Adrenal gland (tissue), 9 donors: ENCODE measurements at regions not wholly inside any gene's neighbourhood (a gene's known extent, or its start where the extent isn't known, plus 50 kb on each side); places are given as distances from the start of the nearest gene placed in this dataset.
"Not testable (repeated sequence)": the region's sequence is repeated elsewhere in the genome, so short reads cannot be mapped to it uniquely, and the experiment has no call there.

Experiments
- DNase-seq, 7 donors: peaks; one replicate each; pipeline ENCODE4 v3.0.0-alpha.2; 2019 to 2020
- H3K27ac ChIP-seq, 5 donors: fragments of 200-600 bp; sonication (generic) in 4 of 5; 1 replicate in 3 of 5; 2 replicates in 2 of 5; pipeline versions ENCODE4 v1.5.1 to v1.8.0; 2016 to 2020; ENCODE audit warnings: mild to moderate bottlenecking in 1 of 5
- H3K27me3 ChIP-seq: fragments of 200-600 bp; 2 replicates; pipeline ENCODE4 v1.8.0; 2021
- H3K36me3 ChIP-seq, 2 donors: fragments of 200-600 bp; replicated peaks in 1 of 2; 1 replicate in 1 of 2; 2 replicates in 1 of 2; pipeline versions ENCODE4 v1.5.1 to v1.8.0; 2018 to 2022
- H3K4me1 ChIP-seq, 2 donors: fragments of 200-600 bp; replicated peaks in 1 of 2; 1 replicate in 1 of 2; 2 replicates in 1 of 2; pipeline versions ENCODE4 v1.5.1 to v1.8.0; 2018 to 2021
- H3K4me3 ChIP-seq, 4 donors: fragments of 200-600 bp; sonication (generic) in 3 of 4; one replicate each; pipeline ENCODE4 v1.5.1; 2016 to 2018
- H3K9me3 ChIP-seq, 3 donors: fragments of 200-600 bp; sonication (generic) in 1 of 3; replicated peaks in 1 of 3; 1 replicate in 2 of 3; 2 replicates in 1 of 3; pipeline versions ENCODE4 v1.5.1 to v1.8.0; 2016 to 2021
- POLR2A ChIP-seq, 2 donors: fragments of 450-650 bp; IDR thresholded peaks; one replicate each; pipeline ENCODE4 v1.6.1; 2017; ENCODE audit warnings: antibody characterized with exemption in 2 of 2, mild to moderate bottlenecking in 2 of 2, moderate library complexity in 1 of 2
- WGBS, 4 donors: extraction: QIAGEN DNeasy Blood & Tissue Kit in 2 of 4; methylation state at CpG; one replicate each; pipeline versions ENCODE4 v1.1.5 to v1.1.7; 2013 to 2017; 5-methylcytosine and 5-hydroxymethylcytosine counted together
- intact Hi-C, 2 donors: fragments of 100-400 bp; cut with DNase I; formaldehyde crosslinking; loops; one replicate each; pipeline versions ENCODE4 v1.14.1 to v1.15.0; 2022 to 2023
- TF ChIP-seq, protein P1 (sequence below), 6 experiments: fragments of 450-650 bp in 4 of 6; fragments of 200-600 bp in 2 of 6; sonication (generic) in 1 of 6; IDR thresholded peaks; 1 replicate in 5 of 6; 2 replicates in 1 of 6; pipeline versions ENCODE4 v1.5.1 to v1.8.0; 2016 to 2021; ENCODE audit warnings: antibody characterized with exemption in 6 of 6, mild to moderate bottlenecking in 2 of 6, moderate library complexity in 1 of 6
- donor health status: healthy with polysubstance abuse.
- donor health status: Bipolar disorder and iron deficiency.
- donor health status: DM: yes; HTN: yes; CAD: no.
- donor health status: DM: no; HTN: no; CAD: no.
- donor health status: DM: no; HTN: no; CAD: no.

- H3K4me3 ChIP-seq, result no peak overlapping the region
- 65 to 70% (median 68%) methylated on average over 6 of the region's 6 CpGs for WGBS, 4 donors
- no peak for DNase-seq
- H3K9me3 ChIP-seq, result no peaks in the 10 kb centered on the region
- H3K4me1 ChIP-seq, result peaks cover 0 to 8% of the 10 kb centered on the region in 2 donors
- TF ChIP-seq, protein P1, sequence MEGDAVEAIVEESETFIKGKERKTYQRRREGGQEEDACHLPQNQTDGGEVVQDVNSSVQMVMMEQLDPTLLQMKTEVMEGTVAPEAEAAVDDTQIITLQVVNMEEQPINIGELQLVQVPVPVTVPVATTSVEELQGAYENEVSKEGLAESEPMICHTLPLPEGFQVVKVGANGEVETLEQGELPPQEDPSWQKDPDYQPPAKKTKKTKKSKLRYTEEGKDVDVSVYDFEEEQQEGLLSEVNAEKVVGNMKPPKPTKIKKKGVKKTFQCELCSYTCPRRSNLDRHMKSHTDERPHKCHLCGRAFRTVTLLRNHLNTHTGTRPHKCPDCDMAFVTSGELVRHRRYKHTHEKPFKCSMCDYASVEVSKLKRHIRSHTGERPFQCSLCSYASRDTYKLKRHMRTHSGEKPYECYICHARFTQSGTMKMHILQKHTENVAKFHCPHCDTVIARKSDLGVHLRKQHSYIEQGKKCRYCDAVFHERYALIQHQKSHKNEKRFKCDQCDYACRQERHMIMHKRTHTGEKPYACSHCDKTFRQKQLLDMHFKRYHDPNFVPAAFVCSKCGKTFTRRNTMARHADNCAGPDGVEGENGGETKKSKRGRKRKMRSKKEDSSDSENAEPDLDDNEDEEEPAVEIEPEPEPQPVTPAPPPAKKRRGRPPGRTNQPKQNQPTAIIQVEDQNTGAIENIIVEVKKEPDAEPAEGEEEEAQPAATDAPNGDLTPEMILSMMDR (IDR thresholded peaks at IDR 0.05), result no peak
- TF ChIP-seq POLR2A (IDR thresholded peaks at IDR 0.05), result no peak
- intact Hi-C loops, result no loop called here
- no peaks in the 10 kb centered on the region for H3K36me3 ChIP-seq
- no peaks in the 10 kb centered on the region for H3K27me3 ChIP-seq
- no peak overlapping the region for H3K27ac ChIP-seq
Measured at GRCh38 chr10:30160271-30160982, 101.0 kb upstream of the JCAD start.

DNA sequence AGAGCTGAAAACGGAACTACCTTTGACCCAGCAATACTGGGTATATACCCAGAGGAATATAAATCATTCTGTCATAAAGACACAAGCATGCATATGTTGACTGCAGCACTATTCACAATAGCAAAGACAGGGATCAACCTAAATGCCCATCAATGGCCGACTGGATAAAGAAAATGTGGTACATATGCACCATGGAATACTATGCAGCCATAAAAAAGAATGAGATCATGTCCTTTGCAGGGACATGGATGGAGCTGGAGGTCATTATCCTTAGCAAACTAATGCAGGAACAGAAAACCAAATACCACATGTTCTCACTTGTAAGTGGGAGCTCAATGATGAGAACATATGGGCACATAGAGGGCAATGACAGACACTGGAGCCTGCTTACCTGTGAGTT, 100.2 kb upstream of the JCAD start:
- H3K4me1 ChIP-seq, intact Hi-C loops, H3K9me3 ChIP-seq, H3K27me3 ChIP-seq, DNase-seq, H3K36me3 ChIP-seq, H3K4me3 ChIP-seq, H3K27ac ChIP-seq: not testable (repeated sequence)
- 86 to 94% (median 93%) methylated on average over 2 of the region's 2 CpGs for WGBS, 4 donors

DNA sequence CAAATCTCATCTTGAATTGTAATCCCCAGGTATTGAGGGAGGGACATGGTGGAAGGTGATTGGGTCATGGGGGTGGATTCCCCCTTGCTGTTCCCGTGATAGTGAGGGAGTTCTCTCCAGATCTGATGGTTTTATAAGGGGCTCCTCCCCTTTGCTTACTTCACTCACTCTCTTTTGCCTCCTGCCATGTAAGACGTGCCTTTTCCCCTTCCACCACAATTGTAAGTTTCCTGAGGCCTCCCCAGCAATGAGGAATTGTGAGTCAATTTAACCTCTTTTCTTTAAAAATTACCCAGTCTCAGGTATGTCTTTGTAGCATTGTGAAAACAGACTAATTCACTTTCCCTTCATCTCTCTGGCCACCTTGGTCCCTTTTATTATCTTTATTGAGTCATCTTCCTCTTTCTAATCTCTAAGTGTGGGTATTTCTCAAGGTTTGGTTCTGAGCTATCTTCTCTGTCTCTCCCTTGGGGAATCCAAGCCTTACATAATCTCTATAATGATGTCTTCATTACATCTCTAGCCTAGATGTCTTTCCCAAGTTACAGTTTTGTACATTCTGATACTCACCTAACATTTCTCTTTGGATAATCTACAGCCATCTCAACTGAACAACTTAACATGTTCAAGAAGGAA, 99.1 kb upstream of the JCAD start:
- TF ChIP-seq, protein P1 (IDR thresholded peaks at IDR 0.05), result no peak
- H3K4me3 ChIP-seq, result no peak overlapping the region
- H3K36me3 ChIP-seq, result no peaks in the 10 kb centered on the region
- H3K27ac ChIP-seq, result no peak overlapping the region
- H3K4me1 ChIP-seq, result peaks cover 0 to 11% of the 10 kb centered on the region in 2 donors
- DNase-seq, result no peak
- 80 to 83% (median 81%) methylated on average over 2 of the region's 2 CpGs for WGBS, 4 donors
- intact Hi-C loops, result no loop called here
- no peaks in the 10 kb centered on the region for H3K9me3 ChIP-seq
- H3K27me3 ChIP-seq, result no peaks in the 10 kb centered on the region

- no peak for TF ChIP-seq POLR2A (IDR thresholded peaks at IDR 0.05)
- TF ChIP-seq, protein P1 (IDR thresholded peaks at IDR 0.05), result no peak
- no peaks in the 10 kb centered on the region for H3K36me3 ChIP-seq
- intact Hi-C loops, result no loop called here
- DNase-seq, result peak in 5 of 7 donors; percentile 22 to 71 (median 38)
- 59 to 70% (median 64%) methylated on average over 4 of the region's 4 CpGs for WGBS, 4 donors
- H3K27ac ChIP-seq, result no peak overlapping the region
- no peaks in the 10 kb centered on the region for H3K9me3 ChIP-seq
- H3K4me3 ChIP-seq, result no peak overlapping the region
- H3K27me3 ChIP-seq, result no peaks in the 10 kb centered on the region
- peaks cover 0 to 11% of the 10 kb centered on the region in 2 donors for H3K4me1 ChIP-seq
Measured at GRCh38 chr10:30155401-30155800, 96.0 kb upstream of the JCAD start.

- 63 to 73% (median 70%) methylated on average over 1 of the region's 1 CpG for WGBS, 4 donors
- no peak for TF ChIP-seq POLR2A (IDR thresholded peaks at IDR 0.05)
- TF ChIP-seq, protein P1 (IDR thresholded peaks at IDR 0.05), result no peak
- DNase-seq, result peak in 1 of 7 donors; percentile 20
- Histone ChIP-seq H3K27ac (no peak overlapping the region), H3K4me3 (no peak overlapping the region), H3K4me1 (peaks cover 0 to 11% of the 10 kb centered on the region in 2 donors), H3K9me3 (no peaks in the 10 kb centered on the region), H3K36me3 (no peaks in the 10 kb centered on the region), H3K27me3 (no peaks in the 10 kb centered on the region)
- intact Hi-C loops, result no loop called here
Measured at GRCh38 chr10:30154561-30154960, 95.2 kb upstream of the JCAD start.
